ENCODE measurements at regions not wholly inside any gene's neighbourhood (a gene's known extent, or its start where the extent isn't known, plus 50 kb on each side); places are given as distances from the start of the nearest gene placed in this dataset.

GRCh38 chr15:39199076-39199475 lies 381.8 kb upstream of the THBS1 start:
- TF ChIP-seq CTCF (IDR thresholded peaks at IDR 0.05; ENCODE audit: insufficient read depth, low read length, poor library complexity, severe bottlenecking): no peak
- no peak for TF ChIP-seq EZH2phosphoT487 (conservative IDR thresholded peaks at IDR 0.05; ENCODE audit: low read length)

Measured in SU-DHL-6 (cell line).